Keratinocyte (primary cell): ENCODE measurements at regions not wholly inside any gene's neighbourhood (a gene's known extent, or its start where the extent isn't known, plus 50 kb on each side); places are given as distances from the start of the nearest gene placed in this dataset.

Experiments
- DNase-seq: peaks from one replicate; pipeline ENCODE4 v3.0.0-alpha.2; 2011; ENCODE audit warnings: low read depth, missing footprints, low spot score
- FAIRE-seq: peaks from 2 replicates; lab custom pipeline; 2011; peaks lifted over from hg19 to GRCh38; lab: Jason Lieb, UNC
- H2AFZ ChIP-seq: 2 replicates; pipeline ENCODE4 v1.6.0; 2012; ENCODE audit warnings: low read length, control low read depth, inconsistent platforms; ENCODE audit not compliant: control insufficient read depth
- H3K27ac ChIP-seq: 2 replicates; pipeline ENCODE4 v1.5.1; 2011; ENCODE audit warnings: low read length; ENCODE audit not compliant: control insufficient read depth, insufficient read depth
- H3K27me3 ChIP-seq: 3 replicates; pipeline ENCODE4 v1.6.0; 2011; ENCODE audit warnings: low read length; ENCODE audit not compliant: control insufficient read depth, insufficient read depth; ENCODE audit errors: extremely low read depth
- H3K36me3 ChIP-seq, 2 experiments: 2 replicates in 1 of 2; 3 replicates in 1 of 2; pipeline ENCODE4 v1.5.1; 2011; ENCODE audit warnings: low read length in 2 of 2, mild to moderate bottlenecking in 1 of 2; ENCODE audit not compliant: control insufficient read depth in 2 of 2, insufficient read depth in 2 of 2; ENCODE audit errors: extremely low read depth in 1 of 2
- H3K4me1 ChIP-seq: 3 replicates; pipeline ENCODE4 v1.5.1; 2011; ENCODE audit warnings: low read length; ENCODE audit not compliant: control insufficient read depth, insufficient read depth; ENCODE audit errors: extremely low read depth
- H3K4me2 ChIP-seq: 3 replicates; pipeline ENCODE4 v1.6.0; 2011; ENCODE audit warnings: low read depth, low read length; ENCODE audit not compliant: control insufficient read depth, insufficient read depth; ENCODE audit errors: extremely low read depth
- H3K4me3 ChIP-seq, 3 experiments: fragments of 200-600 bp in 1 of 3; sonication (generic) in 1 of 3; 2 replicates in 2 of 3; 3 replicates in 1 of 3; pipeline ENCODE4 v1.5.1; 2011 to 2016; ENCODE audit warnings: low read length in 3 of 3, mild to moderate bottlenecking in 3 of 3, control low read depth in 2 of 3, inconsistent platforms in 1 of 3, low read depth in 1 of 3, mixed read lengths in 1 of 3, mixed run types in 1 of 3, moderate library complexity in 1 of 3; ENCODE audit not compliant: control insufficient read depth in 2 of 3, insufficient read depth in 2 of 3; ENCODE audit errors: extremely low read depth in 1 of 3
- H3K79me2 ChIP-seq: 2 replicates; pipeline ENCODE4 v1.6.0; 2012; ENCODE audit warnings: low read length; ENCODE audit not compliant: control insufficient read depth, insufficient read depth
- H3K9ac ChIP-seq: 3 replicates; pipeline ENCODE4 v1.6.0; 2011; ENCODE audit warnings: low read length; ENCODE audit not compliant: control insufficient read depth, insufficient read depth; ENCODE audit errors: extremely low read depth
- H3K9me1 ChIP-seq: 3 replicates; pipeline ENCODE4 v1.6.0; 2011; ENCODE audit warnings: low read length; ENCODE audit not compliant: control insufficient read depth, insufficient read depth; ENCODE audit errors: extremely low read depth
- H3K9me3 ChIP-seq: 2 replicates; pipeline ENCODE4 v1.5.1; 2012; ENCODE audit warnings: low read depth, low read length; ENCODE audit not compliant: control insufficient read depth
- H4K20me1 ChIP-seq: 3 replicates; pipeline ENCODE4 v1.6.0; 2011; ENCODE audit warnings: low read length; ENCODE audit not compliant: control insufficient read depth, insufficient read depth; ENCODE audit errors: extremely low read depth
- EZH2 ChIP-seq: IDR thresholded peaks from one replicate; pipeline ENCODE4 v1.6.1; 2012; ENCODE audit warnings: inconsistent platforms, mild to moderate bottlenecking, low read length, moderate library complexity
- dilution Hi-C: fragments of 300-500 bp; cut with MboI; formaldehyde crosslinking; loops from one replicate; pipeline ENCODE4 v1.7.0; 2020; ENCODE audit warnings: low sequenced_read_pairs; ENCODE audit not compliant: extremely low pct_ligation_motif_present
- TF ChIP-seq, protein P1 (sequence below), 3 experiments: IDR thresholded peaks in 1 of 3; conservative IDR thresholded peaks in 1 of 3; optimal IDR thresholded peaks in 1 of 3; 2 replicates in 2 of 3; 3 replicates in 1 of 3; pipeline versions ENCODE3 to v1.5.1; 2011; ENCODE audit warnings: low read length in 3 of 3, mild to moderate bottlenecking in 3 of 3, moderate library complexity in 2 of 3, control low read depth in 1 of 3, inconsistent platforms in 1 of 3; ENCODE audit not compliant: insufficient read depth in 2 of 3; ENCODE audit errors: extremely low read depth in 1 of 3

DNA sequence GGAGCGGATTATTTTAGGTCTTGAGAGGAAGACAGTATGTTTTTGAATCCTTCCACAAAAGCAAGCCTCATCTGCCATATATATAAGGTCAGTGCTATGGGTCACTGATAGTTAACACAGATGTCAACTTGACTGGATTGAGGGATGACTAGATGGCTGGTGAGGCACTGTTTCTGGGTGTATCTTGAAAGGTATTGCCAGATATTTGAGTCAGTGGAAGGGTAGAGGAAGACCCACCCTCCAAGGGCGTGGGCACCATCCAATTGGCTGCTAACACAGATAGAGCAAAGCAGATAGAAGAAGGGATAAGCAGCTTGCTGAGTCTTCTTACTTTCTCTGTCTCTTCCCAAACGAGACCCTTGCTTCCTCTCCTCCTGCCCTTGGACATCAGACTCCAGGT is 185.0 kb upstream of the BTG1 start:
- H4K20me1 ChIP-seq: no peaks in the 10 kb centered on the region
- no peak overlapping the region for H3K4me2 ChIP-seq
- no peaks in the 10 kb centered on the region for H3K9me1 ChIP-seq
- DNase-seq: no peak
- no peaks in the 10 kb centered on the region for H3K9me3 ChIP-seq
- no peaks in the 10 kb centered on the region for H3K4me1 ChIP-seq
- H3K79me2 ChIP-seq: no peaks in the 10 kb centered on the region
- H3K27ac ChIP-seq: no peak overlapping the region
- dilution Hi-C loops: no loop called here
- TF ChIP-seq, protein P1, sequence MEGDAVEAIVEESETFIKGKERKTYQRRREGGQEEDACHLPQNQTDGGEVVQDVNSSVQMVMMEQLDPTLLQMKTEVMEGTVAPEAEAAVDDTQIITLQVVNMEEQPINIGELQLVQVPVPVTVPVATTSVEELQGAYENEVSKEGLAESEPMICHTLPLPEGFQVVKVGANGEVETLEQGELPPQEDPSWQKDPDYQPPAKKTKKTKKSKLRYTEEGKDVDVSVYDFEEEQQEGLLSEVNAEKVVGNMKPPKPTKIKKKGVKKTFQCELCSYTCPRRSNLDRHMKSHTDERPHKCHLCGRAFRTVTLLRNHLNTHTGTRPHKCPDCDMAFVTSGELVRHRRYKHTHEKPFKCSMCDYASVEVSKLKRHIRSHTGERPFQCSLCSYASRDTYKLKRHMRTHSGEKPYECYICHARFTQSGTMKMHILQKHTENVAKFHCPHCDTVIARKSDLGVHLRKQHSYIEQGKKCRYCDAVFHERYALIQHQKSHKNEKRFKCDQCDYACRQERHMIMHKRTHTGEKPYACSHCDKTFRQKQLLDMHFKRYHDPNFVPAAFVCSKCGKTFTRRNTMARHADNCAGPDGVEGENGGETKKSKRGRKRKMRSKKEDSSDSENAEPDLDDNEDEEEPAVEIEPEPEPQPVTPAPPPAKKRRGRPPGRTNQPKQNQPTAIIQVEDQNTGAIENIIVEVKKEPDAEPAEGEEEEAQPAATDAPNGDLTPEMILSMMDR (optimal IDR thresholded peaks at IDR 0.05 in 1 of 3, IDR thresholded peaks at IDR 0.05 in 1 of 3, conservative IDR thresholded peaks at IDR 0.05 in 1 of 3; ENCODE audit: extremely low read depth in 1 of 3, insufficient read depth in 2 of 3, low read length in 3 of 3): no peak
- no peak for TF ChIP-seq EZH2
- H3K36me3 ChIP-seq: no peaks in the 10 kb centered on the region
- no peak overlapping the region for H3K9ac ChIP-seq
- no peak for FAIRE-seq
- no peak overlapping the region for H3K4me3 ChIP-seq
- no peaks in the 10 kb centered on the region for H3K27me3 ChIP-seq
- no peak overlapping the region for H2AFZ ChIP-seq

DNA sequence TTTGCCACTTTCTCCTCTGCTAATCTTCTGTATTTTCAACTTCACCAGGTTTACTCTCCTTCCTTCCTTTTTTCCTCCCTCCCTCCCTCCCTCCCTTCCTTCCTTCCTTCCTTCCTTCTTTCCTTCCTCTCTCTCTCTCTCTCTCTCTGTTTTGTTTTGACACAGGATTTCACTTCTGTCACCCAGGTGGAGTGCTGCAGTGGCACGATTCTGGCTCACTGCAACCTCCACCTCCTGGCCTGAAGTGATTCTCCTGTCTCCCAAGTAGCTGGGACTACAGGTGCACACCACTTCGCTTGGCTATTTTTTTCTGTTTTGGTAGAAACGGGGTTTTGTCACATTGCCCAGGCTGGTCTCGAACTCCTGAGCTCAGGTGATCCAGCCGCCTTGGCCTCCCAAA is 181.2 kb upstream of the BTG1 start:
- Histone ChIP-seq H2AFZ (no peak overlapping the region), H4K20me1 (no peaks in the 10 kb centered on the region), H3K9me1 (no peaks in the 10 kb centered on the region), H3K4me2 (no peak overlapping the region), H3K36me3 (no peaks in the 10 kb centered on the region), H3K4me3 (no peak overlapping the region), H3K27ac (no peak overlapping the region), H3K9ac (no peak overlapping the region), H3K27me3 (no peaks in the 10 kb centered on the region), H3K4me1 (no peaks in the 10 kb centered on the region), H3K9me3 (no peaks in the 10 kb centered on the region), H3K79me2 (no peaks in the 10 kb centered on the region)
- dilution Hi-C loops: no loop called here
- TF ChIP-seq, protein P1 (optimal IDR thresholded peaks at IDR 0.05 in 1 of 3, IDR thresholded peaks at IDR 0.05 in 1 of 3, conservative IDR thresholded peaks at IDR 0.05 in 1 of 3; ENCODE audit: extremely low read depth in 1 of 3, insufficient read depth in 2 of 3, low read length in 3 of 3): no peak
- no peak for TF ChIP-seq EZH2
- no peak for FAIRE-seq
- DNase-seq: no peak
